ENCODE measurements at regions not wholly inside any gene's neighbourhood (a gene's known extent, or its start where the extent isn't known, plus 50 kb on each side); places are given as distances from the start of the nearest gene placed in this dataset.

- no peak overlapping the region for H2BK120ac ChIP-seq (ENCODE audit: low read depth, low read length)
- CTCF ChIA-PET = no interaction called here
Measured at GRCh38 chr4:11111370-11111769, 317.3 kb downstream of the HS3ST1 start.

More at GRCh38 chr4:11111370-11111769, 317.3 kb downstream of the HS3ST1 start:
- Histone ChIP-seq H3K27ac (ENCODE audit: insufficient read depth, low read length) (no peak overlapping the region), H3K4me1 (ENCODE audit: control insufficient read depth, insufficient read depth, low read length) (no peaks in the 10 kb centered on the region), H3K4me3 (ENCODE audit: insufficient read depth, low read depth, low read length) (no peak overlapping the region), H4K8ac (ENCODE audit: low read depth in 2 of 2, low read length in 2 of 2) (no peak overlapping the region), H2AK5ac (ENCODE audit: low read depth, low read length) (no peak overlapping the region), H3K18ac (ENCODE audit: low read depth, low read length) (no peak overlapping the region), H4K5ac (ENCODE audit: low read depth, low read length) (no peak overlapping the region), H3K23ac (ENCODE audit: low read depth, low read length) (no peak overlapping the region), H3K4me2 (ENCODE audit: low read depth, low read length) (no peak overlapping the region), H4K20me1 (ENCODE audit: insufficient read depth, low read length) (no peaks in the 10 kb centered on the region), H2BK5ac (ENCODE audit: low read depth, low read length, poor library complexity, severe bottlenecking) (no peak overlapping the region), H3K14ac (replicated peaks; ENCODE audit: low read depth, low read length) (no peak overlapping the region), H3K79me1 (ENCODE audit: low read depth in 1 of 2, low read length in 2 of 2) (no peaks in the 10 kb centered on the region), H3K4ac (ENCODE audit: low read depth, low read length) (no peak overlapping the region), H2BK15ac (ENCODE audit: low read depth, low read length) (no peak overlapping the region), H2AK9ac (replicated peaks; ENCODE audit: low read depth, low read length, poor library complexity) (no peak overlapping the region), H3K9me3 (ENCODE audit: control insufficient read depth, insufficient read depth, low read length) (peaks cover 4% of the 10 kb centered on the region), H2AFZ (replicated peaks; ENCODE audit: low read length, poor library complexity) (no peak overlapping the region), H3K9ac (ENCODE audit: low read depth, low read length) (no peak overlapping the region), H2BK20ac (ENCODE audit: low read depth, low read length) (no peak overlapping the region), H4K91ac (ENCODE audit: insufficient read depth, low read depth, low read length) (no peak overlapping the region), H3K56ac (ENCODE audit: extremely low read depth, insufficient read depth, low read length) (no peak overlapping the region), H3K27me3 (ENCODE audit: control insufficient read depth, insufficient read depth, low read length) (no peaks in the 10 kb centered on the region), H3K9me1 (ENCODE audit: insufficient read depth, low read length) (no peaks in the 10 kb centered on the region), H3K36me3 (ENCODE audit: control insufficient read depth, insufficient read depth, low read length) (no peaks in the 10 kb centered on the region)
- POLR2A ChIA-PET (ENCODE audit: unreplicated experiment) = no interaction called here
- ATAC-seq (ENCODE audit: low read depth) (no peak), DNase-seq (no peak)
- dilution Hi-C loops (cut with HindIII; ENCODE audit: low sequenced_read_pairs, unreplicated experiment) = no loop called here
- TF ChIP-seq RFX5 (IDR thresholded peaks at IDR 0.05; ENCODE audit: low read depth, low read length) = no peak
- TF ChIP-seq, protein P1, sequence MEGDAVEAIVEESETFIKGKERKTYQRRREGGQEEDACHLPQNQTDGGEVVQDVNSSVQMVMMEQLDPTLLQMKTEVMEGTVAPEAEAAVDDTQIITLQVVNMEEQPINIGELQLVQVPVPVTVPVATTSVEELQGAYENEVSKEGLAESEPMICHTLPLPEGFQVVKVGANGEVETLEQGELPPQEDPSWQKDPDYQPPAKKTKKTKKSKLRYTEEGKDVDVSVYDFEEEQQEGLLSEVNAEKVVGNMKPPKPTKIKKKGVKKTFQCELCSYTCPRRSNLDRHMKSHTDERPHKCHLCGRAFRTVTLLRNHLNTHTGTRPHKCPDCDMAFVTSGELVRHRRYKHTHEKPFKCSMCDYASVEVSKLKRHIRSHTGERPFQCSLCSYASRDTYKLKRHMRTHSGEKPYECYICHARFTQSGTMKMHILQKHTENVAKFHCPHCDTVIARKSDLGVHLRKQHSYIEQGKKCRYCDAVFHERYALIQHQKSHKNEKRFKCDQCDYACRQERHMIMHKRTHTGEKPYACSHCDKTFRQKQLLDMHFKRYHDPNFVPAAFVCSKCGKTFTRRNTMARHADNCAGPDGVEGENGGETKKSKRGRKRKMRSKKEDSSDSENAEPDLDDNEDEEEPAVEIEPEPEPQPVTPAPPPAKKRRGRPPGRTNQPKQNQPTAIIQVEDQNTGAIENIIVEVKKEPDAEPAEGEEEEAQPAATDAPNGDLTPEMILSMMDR (conservative IDR thresholded peaks at IDR 0.05; ENCODE audit: low read depth, low read length) = no peak
- no peak for TF ChIP-seq RCOR1 (IDR thresholded peaks at IDR 0.05; ENCODE audit: insufficient replicate concordance, low read length)
- TF ChIP-seq SMC3 (IDR thresholded peaks at IDR 0.05; ENCODE audit: low read depth, low read length) = no peak
- TF ChIP-seq, protein P2, sequence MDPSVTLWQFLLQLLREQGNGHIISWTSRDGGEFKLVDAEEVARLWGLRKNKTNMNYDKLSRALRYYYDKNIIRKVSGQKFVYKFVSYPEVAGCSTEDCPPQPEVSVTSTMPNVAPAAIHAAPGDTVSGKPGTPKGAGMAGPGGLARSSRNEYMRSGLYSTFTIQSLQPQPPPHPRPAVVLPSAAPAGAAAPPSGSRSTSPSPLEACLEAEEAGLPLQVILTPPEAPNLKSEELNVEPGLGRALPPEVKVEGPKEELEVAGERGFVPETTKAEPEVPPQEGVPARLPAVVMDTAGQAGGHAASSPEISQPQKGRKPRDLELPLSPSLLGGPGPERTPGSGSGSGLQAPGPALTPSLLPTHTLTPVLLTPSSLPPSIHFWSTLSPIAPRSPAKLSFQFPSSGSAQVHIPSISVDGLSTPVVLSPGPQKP (IDR thresholded peaks at IDR 0.05; ENCODE audit: borderline replicate concordance, low read depth, low read length) = no peak
- in situ Hi-C loops (cut with MboI; ENCODE audit: low sequenced_read_pairs) = no loop called here
- intact Hi-C loops (cut with micrococcal nuclease) = no loop called here
- no TSS peak for BruUV-seq (replicated peaks)
- WGBS, 2 experiments (ENCODE audit: extremely low coverage in 2 of 2, insufficient read length in 1 of 2) = no CpG with 5 or more reads among the region's 2 CpGs

All from IMR-90 (cell line).